ENCODE measurements at regions not wholly inside any gene's neighbourhood (a gene's known extent, or its start where the extent isn't known, plus 50 kb on each side); places are given as distances from the start of the nearest gene placed in this dataset.
"Not testable (repeated sequence)": the region's sequence is repeated elsewhere in the genome, so short reads cannot be mapped to it uniquely, and the experiment has no call there.

DNA sequence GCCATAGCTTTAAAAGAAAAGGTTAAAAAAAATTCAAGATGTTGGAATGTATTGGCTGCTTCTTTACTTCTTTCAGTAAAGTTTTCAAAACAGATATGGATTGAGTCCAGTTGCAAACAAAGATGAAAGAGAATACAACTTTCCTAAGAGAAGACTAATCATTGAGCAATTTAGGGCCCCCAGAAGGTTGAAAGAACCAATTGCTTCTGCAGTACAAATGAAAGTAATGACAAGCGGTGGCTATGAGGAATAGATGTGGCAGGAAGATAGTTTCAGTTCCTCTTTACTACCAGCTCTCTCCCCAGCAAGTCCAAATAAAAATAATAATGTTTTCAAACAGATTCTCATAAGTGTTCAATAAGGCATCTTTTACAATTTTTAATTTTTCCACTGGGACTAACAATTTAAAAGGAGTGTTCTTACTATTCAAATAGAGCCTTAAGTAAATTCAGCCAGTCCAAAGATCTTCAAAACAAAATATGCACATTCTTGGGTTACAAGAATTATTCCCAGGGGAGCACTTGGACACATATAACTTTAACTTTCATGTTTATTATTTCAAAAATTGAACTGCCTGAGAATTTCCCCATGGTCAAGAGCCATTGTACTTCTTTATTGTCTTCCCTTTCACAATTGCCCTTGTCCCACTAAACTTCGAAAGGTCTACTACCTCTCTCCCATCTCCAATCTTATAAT, 62.3 kb upstream of the PPP1R12A start:
- in situ Hi-C loops (cut with MboI; ENCODE audit: low sequenced_read_pairs, unreplicated experiment), result no loop called here
- TF ChIP-seq, protein P1, sequence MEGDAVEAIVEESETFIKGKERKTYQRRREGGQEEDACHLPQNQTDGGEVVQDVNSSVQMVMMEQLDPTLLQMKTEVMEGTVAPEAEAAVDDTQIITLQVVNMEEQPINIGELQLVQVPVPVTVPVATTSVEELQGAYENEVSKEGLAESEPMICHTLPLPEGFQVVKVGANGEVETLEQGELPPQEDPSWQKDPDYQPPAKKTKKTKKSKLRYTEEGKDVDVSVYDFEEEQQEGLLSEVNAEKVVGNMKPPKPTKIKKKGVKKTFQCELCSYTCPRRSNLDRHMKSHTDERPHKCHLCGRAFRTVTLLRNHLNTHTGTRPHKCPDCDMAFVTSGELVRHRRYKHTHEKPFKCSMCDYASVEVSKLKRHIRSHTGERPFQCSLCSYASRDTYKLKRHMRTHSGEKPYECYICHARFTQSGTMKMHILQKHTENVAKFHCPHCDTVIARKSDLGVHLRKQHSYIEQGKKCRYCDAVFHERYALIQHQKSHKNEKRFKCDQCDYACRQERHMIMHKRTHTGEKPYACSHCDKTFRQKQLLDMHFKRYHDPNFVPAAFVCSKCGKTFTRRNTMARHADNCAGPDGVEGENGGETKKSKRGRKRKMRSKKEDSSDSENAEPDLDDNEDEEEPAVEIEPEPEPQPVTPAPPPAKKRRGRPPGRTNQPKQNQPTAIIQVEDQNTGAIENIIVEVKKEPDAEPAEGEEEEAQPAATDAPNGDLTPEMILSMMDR (IDR thresholded peaks at IDR 0.05; ENCODE audit: borderline replicate concordance, control extremely low read depth, extremely low read depth, insufficient read depth, missing control alignments), result no peak
- DNase-seq (ENCODE audit: low spot score), result peak; percentile 63

DNA sequence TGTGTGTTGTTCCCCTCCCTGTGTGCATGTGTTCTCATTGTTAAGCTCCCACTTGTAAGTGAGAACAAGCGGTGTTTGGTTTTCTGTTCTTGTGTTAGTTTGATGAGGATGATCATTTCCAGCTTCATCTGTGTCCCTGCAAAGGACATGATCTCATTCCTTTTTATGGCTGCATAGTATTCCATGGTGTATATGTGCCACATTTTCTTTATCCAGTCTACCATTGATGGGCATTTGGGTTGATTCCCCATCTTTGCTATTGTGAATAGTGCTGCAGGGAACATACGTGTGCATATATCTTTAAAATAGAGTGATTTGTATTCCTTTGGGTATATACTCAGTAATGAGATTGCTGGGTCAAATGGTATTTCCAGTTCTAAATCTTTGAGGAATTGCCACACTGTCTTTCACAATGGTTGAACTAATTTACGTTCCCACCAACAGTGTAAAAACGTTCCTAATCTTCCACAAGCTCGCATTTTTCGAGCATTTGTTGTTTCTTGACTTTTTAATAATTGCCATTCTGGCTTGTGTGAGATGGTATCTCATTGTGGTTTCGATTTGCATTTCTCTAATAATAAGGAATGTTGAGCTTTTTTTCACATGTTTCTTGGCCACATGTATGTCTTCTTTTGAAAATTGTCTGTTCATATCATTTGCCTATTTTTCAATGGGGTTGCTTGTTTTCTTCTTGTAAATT, 60.6 kb upstream of the PPP1R12A start:
- DNase-seq (ENCODE audit: low spot score); in situ Hi-C loops (cut with MboI; ENCODE audit: low sequenced_read_pairs, unreplicated experiment): not testable (repeated sequence)

DNA sequence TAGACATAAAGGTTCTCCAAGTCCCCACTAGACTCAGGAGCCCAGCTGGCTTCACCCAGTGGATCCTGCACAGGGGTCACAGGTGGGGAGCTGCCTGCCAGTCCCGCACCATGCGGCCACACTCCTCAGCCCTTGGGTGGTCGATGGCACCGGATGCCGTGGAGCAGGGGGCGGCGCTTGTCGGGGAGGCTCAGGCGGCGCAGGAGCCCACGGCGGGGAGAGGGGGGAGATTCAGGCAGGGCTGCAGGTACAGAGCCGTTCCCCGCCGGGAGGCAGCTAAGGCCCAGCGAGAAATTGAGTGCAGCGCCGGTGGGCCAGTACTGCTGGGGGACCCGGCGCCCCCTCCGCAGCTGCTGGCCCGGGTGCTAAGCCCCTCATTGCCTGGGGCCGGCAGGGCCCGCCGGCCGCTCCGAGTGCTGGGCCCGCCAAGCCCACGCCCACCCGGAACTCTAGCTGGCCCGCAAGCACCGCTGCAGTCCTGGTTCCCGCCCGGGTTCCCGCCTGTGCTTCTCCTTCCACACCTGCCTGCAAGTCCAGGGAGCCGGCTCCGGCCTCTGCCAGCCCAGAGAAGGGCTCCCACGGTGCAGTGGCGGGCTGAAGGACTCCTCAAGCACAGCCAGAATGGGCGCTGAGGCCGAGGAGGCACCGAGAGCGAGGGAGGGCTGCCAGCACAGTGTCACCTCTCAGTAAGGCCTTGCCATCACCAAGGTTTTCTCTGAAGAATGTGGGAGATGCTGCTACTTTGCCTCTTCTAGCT, 58.4 kb upstream of the PPP1R12A start:
- in situ Hi-C loops (cut with MboI; ENCODE audit: low sequenced_read_pairs, unreplicated experiment), result no loop called here
- TF ChIP-seq, protein P1 (IDR thresholded peaks at IDR 0.05; ENCODE audit: borderline replicate concordance, control extremely low read depth, extremely low read depth, insufficient read depth, missing control alignments), result no peak

DNA sequence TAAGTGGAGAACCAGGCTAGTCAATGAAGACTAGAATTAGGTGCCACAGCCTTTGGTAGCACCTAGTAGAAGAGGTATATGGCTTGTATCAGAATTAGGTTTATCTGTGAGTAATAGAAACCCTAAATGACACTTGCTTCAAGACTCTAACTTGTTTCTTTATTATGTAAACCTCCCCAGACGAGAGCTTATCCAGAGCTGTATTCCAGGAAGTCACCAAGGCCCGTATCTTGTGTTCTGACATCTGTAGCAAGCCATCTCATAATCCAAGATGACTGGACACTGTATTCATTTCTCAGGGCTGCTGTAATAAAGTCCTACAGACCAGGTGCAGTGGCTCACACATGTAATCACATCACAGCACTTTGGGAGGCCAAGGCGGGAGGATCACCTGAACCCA, 56.7 kb upstream of the PPP1R12A start:
- TF ChIP-seq, protein P1 (IDR thresholded peaks at IDR 0.05; ENCODE audit: borderline replicate concordance, control extremely low read depth, extremely low read depth, insufficient read depth, missing control alignments), result no peak
- no peak for DNase-seq (ENCODE audit: low spot score)
- in situ Hi-C loops (cut with MboI; ENCODE audit: low sequenced_read_pairs, unreplicated experiment), result no loop called here

More for the DNA sequence above, 58.4 kb upstream of the PPP1R12A start:
- no peak for DNase-seq (ENCODE audit: low spot score)

DNA sequence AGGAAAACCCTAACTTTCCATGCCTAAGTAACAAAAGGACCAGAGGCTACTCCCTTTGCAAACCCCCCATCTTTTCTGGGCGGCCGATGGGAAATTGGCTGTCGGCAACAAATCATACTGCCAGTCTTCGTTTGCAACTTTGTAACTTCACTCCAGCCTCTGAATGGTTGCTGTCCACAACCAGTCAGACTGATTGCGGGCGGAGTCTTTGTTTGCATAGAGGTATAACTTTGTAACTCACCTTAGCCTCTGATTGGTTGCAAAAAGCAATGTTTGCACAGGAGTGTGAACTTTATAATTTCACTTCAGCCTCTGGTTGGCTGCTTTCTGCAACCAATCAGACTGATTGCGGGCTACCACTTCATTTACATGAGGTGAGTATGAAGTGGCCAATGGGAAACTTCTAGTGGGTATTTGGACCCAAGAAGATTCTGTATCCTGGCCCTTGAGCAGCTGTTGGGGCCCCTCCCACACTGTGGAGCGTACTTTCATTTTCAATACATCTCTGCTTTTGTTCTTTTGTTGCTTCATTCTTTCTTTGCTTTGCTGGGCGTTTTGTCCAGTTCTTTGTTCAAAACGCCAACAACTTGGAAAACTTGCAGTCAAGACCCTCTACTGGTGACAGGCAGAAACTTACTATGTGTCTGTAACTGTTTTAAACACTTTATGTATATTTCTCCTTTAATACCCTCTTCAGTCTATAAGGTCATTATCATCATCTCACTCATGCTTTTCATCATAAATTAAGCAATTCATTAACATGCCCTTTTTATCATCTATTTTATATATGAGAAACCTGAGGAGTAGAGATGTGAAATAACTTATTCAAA, 55.8 kb upstream of the PPP1R12A start:
- DNase-seq (ENCODE audit: low spot score); in situ Hi-C loops (cut with MboI; ENCODE audit: low sequenced_read_pairs, unreplicated experiment): not testable (repeated sequence)

DNA sequence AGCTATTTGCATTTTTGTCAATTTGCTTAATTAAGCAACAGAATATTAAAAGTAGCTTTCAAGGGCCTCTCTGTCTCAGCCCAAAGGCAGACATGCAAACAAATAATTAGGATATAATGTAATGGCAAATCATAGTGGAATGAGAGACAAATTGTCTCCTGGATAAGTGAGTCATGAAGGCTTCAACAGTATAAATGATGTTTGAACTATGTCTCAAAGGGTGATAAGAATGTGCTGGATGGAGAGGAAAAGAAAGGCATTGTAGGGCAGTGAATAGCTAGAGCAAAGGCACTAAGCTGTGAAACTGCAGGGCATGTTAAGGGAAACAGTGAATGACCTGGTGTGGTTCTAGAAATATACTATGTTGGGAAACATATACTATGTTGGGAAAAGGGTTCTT, 53.5 kb upstream of the PPP1R12A start:
- in situ Hi-C loops (cut with MboI; ENCODE audit: low sequenced_read_pairs, unreplicated experiment), result no loop called here
- no peak for DNase-seq (ENCODE audit: low spot score)
- TF ChIP-seq, protein P1 (IDR thresholded peaks at IDR 0.05; ENCODE audit: borderline replicate concordance, control extremely low read depth, extremely low read depth, insufficient read depth, missing control alignments), result no peak

DNA sequence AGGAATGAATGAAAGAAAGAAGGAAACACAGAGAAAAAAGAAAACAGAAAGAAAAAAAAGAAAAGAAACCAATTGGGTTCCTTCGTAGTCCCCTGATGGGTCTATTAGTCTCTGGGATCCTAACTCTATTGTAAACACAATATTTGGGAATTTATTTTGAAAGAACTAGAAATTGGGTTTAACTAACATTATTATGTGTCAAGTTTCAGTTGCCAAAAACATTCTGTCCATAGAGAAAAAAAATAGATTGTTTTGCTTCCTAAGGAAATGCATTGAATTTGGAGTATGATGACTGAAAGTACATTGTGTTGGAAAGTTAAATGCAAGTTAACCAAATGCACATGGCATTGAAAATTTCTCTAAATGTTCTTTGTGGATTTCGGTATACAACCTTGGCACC, 52.8 kb upstream of the PPP1R12A start:
- TF ChIP-seq, protein P1 (IDR thresholded peaks at IDR 0.05; ENCODE audit: borderline replicate concordance, control extremely low read depth, extremely low read depth, insufficient read depth, missing control alignments), result no peak
- no peak for DNase-seq (ENCODE audit: low spot score)
- in situ Hi-C loops (cut with MboI; ENCODE audit: low sequenced_read_pairs, unreplicated experiment), result no loop called here
